WTC11 (cell line): ENCODE measurements at regions not wholly inside any gene's neighbourhood (a gene's known extent, or its start where the extent isn't known, plus 50 kb on each side); places are given as distances from the start of the nearest gene placed in this dataset.

Experiments
- CTCF ChIP-seq: fragments of 200-600 bp; IDR thresholded peaks from 2 replicates; pipeline ENCODE4 v1.8.0; 2022; ENCODE audit warnings: antibody characterized with exemption
- E2F4 ChIP-seq: sonication (generic); formaldehyde crosslinking; IDR thresholded peaks from 2 replicates; pipeline ENCODE4 v1.8.1; 2022; ENCODE audit warnings: low read depth, mild to moderate bottlenecking, moderate library complexity, missing genetic modification reagents, borderline replicate concordance
- MAX ChIP-seq: sonication (generic); formaldehyde crosslinking; IDR thresholded peaks from 2 replicates; pipeline ENCODE4 v1.8.0; 2022; ENCODE audit warnings: mild to moderate bottlenecking, missing genetic modification reagents

- TF ChIP-seq CTCF (no peak), MAX (CRISPR knock-in tag) (no peak), E2F4 (CRISPR knock-in tag) (no peak)
Measured at GRCh38 chr2:143875295-143876233, 644.4 kb downstream of the ZEB2 start.
